HCEC 1CT (cell line): ENCODE measurements at regions not wholly inside any gene's neighbourhood (a gene's known extent, or its start where the extent isn't known, plus 50 kb on each side); places are given as distances from the start of the nearest gene placed in this dataset.

Experiments
- DNase-seq: peaks from one replicate; pipeline ENCODE4 v3.0.0-alpha.2; 2017

GRCh38 chr14:81849714-81850113 is 316.1 kb upstream of the SEL1L start:
- no peak for DNase-seq

DNA sequence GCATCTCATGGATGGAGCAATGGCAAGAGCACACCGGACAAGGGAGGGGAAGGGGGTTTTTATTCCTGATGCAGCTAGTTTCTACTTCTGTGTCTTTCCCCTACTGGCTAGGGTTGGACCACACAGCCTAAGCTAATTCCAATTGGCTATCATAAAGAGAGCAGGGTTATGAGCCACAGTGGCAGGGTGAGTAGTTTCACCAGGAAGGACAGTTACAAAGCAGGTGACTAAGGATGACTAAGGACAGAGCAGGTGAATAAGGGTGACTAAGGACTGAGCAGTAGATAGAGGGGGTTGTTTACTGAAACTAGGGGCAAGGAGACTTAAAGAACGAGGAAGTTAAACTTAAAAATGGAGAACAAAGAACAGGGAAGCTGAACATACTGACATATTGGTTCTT is 321.4 kb upstream of the SEL1L start:
- no peak for DNase-seq

GRCh38 chr14:81859046-81859445 is 325.4 kb upstream of the SEL1L start:
- no peak for DNase-seq

DNA sequence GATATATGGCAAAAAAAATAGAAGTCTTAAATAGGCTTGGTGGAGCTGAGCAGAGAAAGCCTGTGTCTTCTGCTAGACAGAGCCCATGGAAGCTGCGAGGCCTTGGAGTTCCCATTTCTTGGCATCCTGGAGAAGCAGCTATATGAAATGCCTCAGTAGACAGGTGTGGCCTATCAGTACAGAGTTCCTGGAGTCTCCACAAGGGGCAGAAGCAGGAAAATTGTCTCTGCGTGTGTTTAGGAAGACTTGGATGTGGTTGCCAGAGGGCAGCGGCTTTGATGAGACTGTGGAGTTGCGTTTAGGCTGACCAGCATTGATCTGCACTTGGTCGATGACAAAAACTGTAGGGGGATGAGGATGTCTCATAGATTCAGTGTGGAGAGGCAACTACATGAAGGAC is 334.5 kb upstream of the SEL1L start:
- DNase-seq, result no peak

DNA sequence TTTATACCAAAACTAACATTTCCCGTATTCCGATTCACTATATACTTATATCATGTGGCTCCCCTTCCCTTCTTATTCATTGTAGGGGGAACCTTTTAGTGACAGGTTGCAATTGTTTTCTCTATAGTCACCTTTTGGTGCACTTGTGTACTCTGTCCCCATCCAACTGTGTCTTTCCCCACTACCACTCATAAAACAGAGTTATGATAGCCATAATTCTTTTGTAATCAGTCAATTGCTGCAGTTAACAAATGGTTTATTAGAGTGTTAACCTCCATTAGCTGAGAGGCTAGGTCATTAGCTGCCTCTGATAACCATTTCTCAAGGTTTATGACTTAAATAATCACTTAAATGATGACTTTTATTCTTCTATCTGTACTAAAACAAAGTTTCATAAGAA is 338.1 kb upstream of the SEL1L start:
- DNase-seq, result no peak

GRCh38 chr14:81884382-81884781 is 350.7 kb upstream of the SEL1L start:
- DNase-seq, result no peak

- DNase-seq, result no peak
These were observed 352.9 kb upstream of the SEL1L start for GRCh38 chr14:81886588-81886987.

DNA sequence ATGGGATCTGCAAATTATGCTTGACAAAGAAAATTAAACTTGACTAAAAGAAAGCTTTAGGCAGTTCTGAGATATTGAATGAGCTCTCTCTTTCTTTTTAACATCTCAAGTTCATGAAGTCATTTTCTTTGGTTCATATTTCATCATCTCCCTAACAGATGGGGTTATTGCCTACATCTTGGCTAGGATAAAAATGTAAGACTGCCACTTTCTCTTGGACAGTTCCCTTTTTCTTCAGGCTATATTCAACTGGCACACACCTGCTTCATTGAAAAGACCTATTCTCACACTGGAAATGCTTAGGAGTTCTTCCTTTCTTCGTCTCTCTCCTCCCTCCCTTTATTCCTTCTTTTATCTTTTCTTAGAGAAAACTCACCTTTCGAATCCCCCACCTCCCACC is 355.9 kb upstream of the SEL1L start:
- DNase-seq, result no peak

DNA sequence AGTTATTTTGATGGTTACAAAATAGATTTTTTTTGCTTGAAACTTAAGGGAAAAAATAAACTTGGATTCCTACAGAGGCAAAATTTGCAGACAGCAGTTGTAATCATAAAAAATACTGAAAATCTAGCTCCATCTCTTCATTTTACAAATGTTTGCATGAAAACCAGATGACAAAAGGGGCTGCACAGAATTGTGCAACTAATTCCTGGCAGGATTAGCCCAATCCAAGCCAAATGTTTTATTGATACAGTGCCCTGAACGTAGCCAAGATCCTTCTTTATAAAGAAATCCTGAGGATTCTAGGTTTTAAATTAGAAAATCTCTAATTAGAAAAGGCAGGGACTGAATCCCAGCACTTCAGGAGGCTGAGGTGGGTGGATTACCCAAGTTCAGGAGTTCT is 356.4 kb upstream of the SEL1L start:
- no peak for DNase-seq

DNA sequence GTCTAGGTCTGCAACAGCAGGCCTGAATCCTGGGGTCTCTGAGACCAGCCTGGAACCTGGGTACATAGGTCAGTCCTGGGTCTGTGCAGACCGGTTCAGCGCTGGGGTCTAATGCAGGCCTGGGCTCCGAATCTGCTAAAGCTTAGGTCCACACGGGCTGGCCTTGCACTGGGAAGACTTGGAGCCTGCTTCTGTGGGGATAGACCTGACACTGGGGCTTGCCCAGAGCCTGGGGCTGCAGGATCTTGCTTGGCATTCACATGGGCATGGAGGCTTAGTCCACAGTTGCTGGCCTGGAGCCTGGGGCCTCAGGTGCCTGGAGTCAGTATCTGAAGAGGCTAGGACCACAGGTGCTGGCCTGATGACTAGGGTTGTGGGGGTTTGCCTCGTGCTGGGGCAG is 369.8 kb upstream of the SEL1L start:
- no peak for DNase-seq

DNA sequence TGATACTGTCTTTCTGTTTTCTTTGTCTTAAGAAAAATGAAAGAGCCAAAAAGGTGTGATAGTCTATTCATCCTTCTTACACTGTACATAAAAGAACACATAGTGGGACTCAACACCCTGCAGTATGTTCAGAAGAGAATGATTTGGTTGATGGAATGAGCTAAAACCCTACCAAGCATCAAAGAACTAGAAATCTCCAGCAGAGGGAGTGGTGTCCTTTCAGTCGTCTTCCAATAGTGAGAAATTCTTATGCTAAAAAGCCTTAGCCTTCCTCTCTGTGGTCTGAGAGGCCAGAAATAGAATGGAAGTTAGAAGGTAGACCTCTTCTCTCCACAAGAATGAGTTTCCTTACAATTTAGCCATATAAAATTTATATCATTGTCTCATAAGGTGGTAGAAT is 393.4 kb upstream of the SEL1L start:
- no peak for DNase-seq

GRCh38 chr14:81931828-81932227 is 398.2 kb upstream of the SEL1L start:
- DNase-seq, result no peak

- DNase-seq, result no peak
These were observed 402.7 kb upstream of the SEL1L start for GRCh38 chr14:81936348-81936747.

GRCh38 chr14:81936902-81937301 is 403.2 kb upstream of the SEL1L start:
- DNase-seq, result no peak

- DNase-seq, result no peak
These were observed 404.7 kb upstream of the SEL1L start for GRCh38 chr14:81938341-81938740.

GRCh38 chr14:81940651-81941050 is 407.0 kb upstream of the SEL1L start:
- DNase-seq, result no peak

DNA sequence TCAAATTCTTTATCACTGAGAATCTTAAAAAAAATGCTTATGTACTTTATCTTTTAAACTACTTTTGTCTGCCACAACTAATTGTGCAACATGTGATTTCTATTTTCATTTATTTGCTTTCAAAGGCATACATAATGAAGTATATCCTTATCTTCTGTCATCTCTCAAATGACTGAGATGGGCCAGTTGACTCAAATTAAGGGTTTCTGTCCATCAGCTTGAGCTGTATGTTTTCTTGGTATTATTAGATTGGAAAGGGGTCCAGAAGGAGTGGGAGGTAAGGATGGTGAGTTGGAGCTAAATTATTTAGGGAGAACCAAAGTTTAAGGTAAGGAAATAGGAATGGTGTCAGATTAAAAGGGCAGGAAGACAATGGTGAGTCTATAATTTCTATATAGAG is 408.4 kb upstream of the SEL1L start:
- DNase-seq, result no peak

DNA sequence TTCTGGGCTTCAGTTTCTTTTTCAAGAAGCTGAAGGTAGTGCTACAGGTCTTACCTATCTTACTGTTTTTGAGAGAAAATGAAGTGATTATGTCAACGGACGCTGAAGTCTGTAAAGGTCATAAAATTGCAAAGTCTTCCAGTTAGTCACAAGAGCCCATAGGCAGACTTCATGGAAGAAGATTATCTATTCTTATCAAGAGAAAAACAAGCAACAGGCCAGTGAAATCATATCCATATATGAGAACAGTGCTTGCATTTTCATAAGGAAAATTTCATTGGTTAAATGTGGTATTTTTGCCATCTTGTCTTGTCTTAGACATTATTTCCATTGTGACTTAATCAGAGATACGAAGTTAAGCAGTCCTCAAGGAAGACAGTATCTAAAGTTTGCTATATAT is 412.7 kb upstream of the SEL1L start:
- no peak for DNase-seq

GRCh38 chr14:81946834-81947798 is 413.5 kb upstream of the SEL1L start:
- DNase-seq, result no peak

GRCh38 chr14:81952917-81953316 is 419.3 kb upstream of the SEL1L start:
- no peak for DNase-seq

DNA sequence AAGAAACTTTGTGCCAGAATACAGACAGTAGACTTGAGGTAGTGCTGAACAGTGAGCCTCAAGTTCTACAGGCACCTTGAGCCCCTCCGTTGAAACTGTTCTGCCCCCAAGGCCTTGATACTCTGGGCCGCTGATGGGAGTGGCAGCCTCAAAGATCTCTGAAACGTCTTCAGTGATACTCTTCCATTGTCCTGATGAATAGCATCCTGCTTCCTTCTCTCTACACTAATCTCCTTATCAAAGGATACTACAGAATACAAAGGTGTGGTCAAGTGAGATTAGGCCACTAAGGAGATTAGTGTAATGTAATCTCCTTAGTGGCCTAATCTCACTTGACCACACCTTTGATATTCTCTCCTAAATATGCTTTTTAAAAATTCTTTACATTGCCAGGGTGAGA is 419.8 kb upstream of the SEL1L start:
- DNase-seq, result no peak

DNA sequence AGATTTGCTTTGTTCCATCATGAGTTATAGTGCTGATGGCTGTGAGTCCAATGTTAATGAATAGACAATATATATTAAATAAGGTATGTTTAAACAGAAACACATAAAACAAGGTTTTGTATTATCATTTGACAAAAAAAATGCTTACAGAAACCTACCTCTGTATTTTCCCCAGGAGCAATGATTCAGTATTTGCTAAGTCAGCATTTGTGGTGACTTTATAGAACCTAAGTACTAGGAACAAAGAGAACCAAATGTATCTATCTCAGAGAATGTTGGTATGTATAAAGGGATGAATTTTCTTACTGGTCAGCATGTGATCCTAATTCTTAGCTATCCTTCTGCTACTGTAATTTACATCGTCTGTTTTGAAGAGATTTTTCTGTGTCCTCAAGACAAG is 421.5 kb upstream of the SEL1L start:
- no peak for DNase-seq

DNA sequence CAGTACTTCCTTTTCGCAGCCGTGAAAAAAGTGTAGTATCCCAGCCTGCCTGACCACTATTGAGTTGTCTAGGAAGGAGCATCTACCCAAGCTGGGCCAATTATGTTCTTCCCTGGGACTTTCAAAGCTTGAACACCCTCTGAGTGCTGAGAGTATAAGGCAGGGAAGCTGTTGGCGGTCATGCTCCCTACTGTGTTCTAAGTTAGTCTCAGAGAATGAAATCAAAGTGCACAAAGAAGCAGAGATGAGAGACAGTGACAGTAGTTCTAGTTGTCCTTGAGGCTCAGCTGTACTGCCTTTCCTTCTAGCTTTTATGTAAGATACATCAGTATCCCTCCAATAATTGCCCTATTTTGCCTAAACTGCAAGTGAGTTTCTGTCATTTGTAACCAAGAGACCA is 427.1 kb upstream of the SEL1L start:
- DNase-seq, result no peak

DNA sequence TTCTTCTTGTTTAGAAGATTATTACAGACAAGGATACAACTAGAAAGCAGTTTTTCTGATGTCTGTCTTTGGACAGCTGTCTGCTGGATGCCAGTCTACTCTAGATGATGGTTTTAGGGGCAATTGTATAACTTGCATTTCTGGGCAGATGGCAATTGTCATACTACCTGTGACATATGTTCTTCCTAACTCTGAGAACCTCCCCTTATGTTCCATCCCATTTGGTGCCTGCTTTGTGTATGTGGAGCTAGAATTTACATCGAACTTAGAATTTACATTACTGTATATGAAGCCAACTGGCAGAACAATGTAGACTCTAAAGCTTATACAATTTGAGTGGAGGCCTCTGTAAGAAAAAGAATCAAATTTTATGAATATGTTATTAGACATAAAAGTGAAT is 430.2 kb upstream of the SEL1L start:
- no peak for DNase-seq

GRCh38 chr14:81970307-81970706 is 436.7 kb upstream of the SEL1L start:
- no peak for DNase-seq
